ENCODE measurements at regions not wholly inside any gene's neighbourhood (a gene's known extent, or its start where the extent isn't known, plus 50 kb on each side); places are given as distances from the start of the nearest gene placed in this dataset.

- no peak for DNase-seq (ENCODE audit: insufficient read length, low spot score)
- FAIRE-seq = no peak
Measured at GRCh38 chr14:104448321-104448720, 131.2 kb upstream of the C14orf180 start.

- no peak for FAIRE-seq
- DNase-seq (ENCODE audit: insufficient read length, low spot score) = no peak
Measured at GRCh38 chr14:104448721-104449120, 130.8 kb upstream of the C14orf180 start.

- DNase-seq (ENCODE audit: insufficient read length, low spot score) = no peak
- no peak for FAIRE-seq
Measured at GRCh38 chr14:104450811-104451401, 128.7 kb upstream of the C14orf180 start.

DNA sequence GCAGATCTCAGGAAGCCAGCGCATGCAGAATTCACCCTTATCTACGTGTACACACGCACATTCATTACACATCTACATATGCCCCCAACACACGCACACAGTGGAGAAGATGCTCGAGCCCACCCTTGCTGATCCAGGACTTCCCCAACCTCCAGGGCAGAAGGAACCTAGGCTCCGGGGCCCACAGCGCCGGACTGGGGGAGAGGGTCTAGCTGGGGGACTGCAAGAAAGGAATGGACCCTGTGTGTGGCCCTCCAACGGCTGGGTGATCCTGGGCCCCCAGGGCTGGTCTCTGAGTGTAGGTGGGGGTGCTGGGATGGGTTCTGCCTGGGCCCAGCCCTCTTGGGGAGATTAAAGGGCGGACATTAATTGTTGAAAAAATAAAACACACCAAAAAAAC is 128.1 kb upstream of the C14orf180 start:
- FAIRE-seq = no peak
- no peak for DNase-seq (ENCODE audit: insufficient read length, low spot score)

GRCh38 chr14:104458845-104459244 is 120.7 kb upstream of the C14orf180 start:
- FAIRE-seq = no peak

GRCh38 chr14:104460791-104461651 is 118.5 kb upstream of the C14orf180 start:
- no peak for FAIRE-seq
- no peak for DNase-seq (ENCODE audit: insufficient read length, low spot score)

More at GRCh38 chr14:104458845-104459244, 120.7 kb upstream of the C14orf180 start:
- no peak for DNase-seq (ENCODE audit: insufficient read length, low spot score)

GRCh38 chr14:104461676-104462449 is 117.7 kb upstream of the C14orf180 start:
- no peak for FAIRE-seq

GRCh38 chr14:104462651-104463630 is 116.6 kb upstream of the C14orf180 start:
- no peak for DNase-seq (ENCODE audit: insufficient read length, low spot score)

More at GRCh38 chr14:104461676-104462449, 117.7 kb upstream of the C14orf180 start:
- DNase-seq (ENCODE audit: insufficient read length, low spot score) = no peak

GRCh38 chr14:104464907-104465306 is 114.7 kb upstream of the C14orf180 start:
- no peak for FAIRE-seq
- DNase-seq (ENCODE audit: insufficient read length, low spot score) = no peak

More at GRCh38 chr14:104462651-104463630, 116.6 kb upstream of the C14orf180 start:
- no peak for FAIRE-seq

GRCh38 chr14:104465482-104466390 is 113.8 kb upstream of the C14orf180 start:
- no peak for FAIRE-seq
- DNase-seq (ENCODE audit: insufficient read length, low spot score) = no peak

- no peak for FAIRE-seq
- no peak for DNase-seq (ENCODE audit: insufficient read length, low spot score)
Measured at GRCh38 chr14:104467236-104467635, 112.3 kb upstream of the C14orf180 start.

DNA sequence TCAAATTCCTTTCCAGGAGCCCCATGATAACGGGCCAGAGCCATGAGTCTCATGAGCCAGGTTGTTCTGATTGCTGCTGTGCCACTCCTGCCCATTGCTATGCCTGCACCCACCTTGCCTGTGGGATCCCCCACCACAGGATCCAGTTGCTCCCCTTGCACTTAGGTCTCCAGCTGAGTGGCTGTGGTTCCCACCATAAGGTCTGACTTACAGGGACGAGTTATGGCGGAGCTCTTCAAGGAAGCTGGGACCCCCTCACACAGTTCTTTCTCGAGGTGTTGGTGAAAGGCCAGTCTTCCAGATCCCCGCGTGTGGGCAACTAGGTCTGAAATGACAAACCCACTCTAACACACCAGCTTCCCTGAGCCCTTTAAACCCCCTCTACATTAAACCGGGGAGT is 111.9 kb upstream of the C14orf180 start:
- FAIRE-seq (no peak), DNase-seq (ENCODE audit: insufficient read length, low spot score) (no peak)

GRCh38 chr14:104469591-104469990 is 110.0 kb upstream of the C14orf180 start:
- no peak for DNase-seq (ENCODE audit: insufficient read length, low spot score)
- FAIRE-seq = no peak

- DNase-seq (ENCODE audit: insufficient read length, low spot score) = no peak
- FAIRE-seq = no peak
Measured at GRCh38 chr14:104470588-104470987, 109.0 kb upstream of the C14orf180 start.

- DNase-seq (ENCODE audit: insufficient read length, low spot score) (no peak), FAIRE-seq (no peak)
Measured at GRCh38 chr14:104471114-104471513, 108.5 kb upstream of the C14orf180 start.

- no peak for DNase-seq (ENCODE audit: insufficient read length, low spot score)
- no peak for FAIRE-seq
Measured at GRCh38 chr14:104472073-104472472, 107.5 kb upstream of the C14orf180 start.

DNA sequence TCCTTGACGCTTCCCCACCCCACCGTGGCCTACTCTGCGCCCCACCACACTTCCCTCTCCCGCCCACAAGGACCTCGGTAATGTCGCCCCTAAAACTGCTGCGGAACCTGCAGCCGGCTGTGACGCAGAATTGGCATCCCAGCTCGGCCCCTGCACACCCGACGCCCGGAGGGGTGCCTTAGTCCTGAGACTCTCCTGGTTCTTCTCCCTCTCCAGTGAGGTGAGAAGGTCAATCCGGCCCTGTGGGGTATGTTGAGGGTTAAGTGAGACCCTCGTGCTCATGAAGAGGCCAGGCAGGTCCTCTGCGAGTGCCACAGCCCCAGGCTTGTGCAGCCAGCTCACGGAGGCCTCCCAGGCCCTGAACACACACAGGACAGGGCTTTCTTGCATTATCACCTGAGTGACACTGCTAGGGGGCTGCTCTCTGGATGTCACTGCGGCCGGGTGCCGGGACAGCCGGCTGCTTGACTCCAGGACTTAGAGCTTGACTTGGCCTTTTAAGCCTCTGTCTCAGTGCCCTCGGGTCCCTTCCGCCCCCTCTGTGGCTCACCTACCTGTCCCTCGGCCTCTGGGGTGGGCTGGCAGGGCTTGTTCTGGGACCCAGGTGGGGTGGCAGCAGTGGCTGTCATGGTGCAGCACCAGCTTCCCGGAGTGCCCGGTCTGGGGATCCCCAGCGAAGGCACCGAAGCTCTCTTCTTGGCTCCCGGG is 106.9 kb upstream of the C14orf180 start:
- DNase-seq (ENCODE audit: insufficient read length, low spot score) (no peak), FAIRE-seq (no peak)

- no peak for DNase-seq (ENCODE audit: insufficient read length, low spot score)
- FAIRE-seq = no peak
Measured at GRCh38 chr14:104473244-104473565, 106.4 kb upstream of the C14orf180 start.
